Kidney (tissue), 13 donors: ENCODE measurements at regions not wholly inside any gene's neighbourhood (a gene's known extent, or its start where the extent isn't known, plus 50 kb on each side); places are given as distances from the start of the nearest gene placed in this dataset.

Source experiments
- DNase-seq, 5 donors: peaks; one replicate each; pipeline ENCODE4 v3.0.0-alpha.2; 2013 to 2020
- FAIRE-seq: peaks from 2 replicates; lab custom pipeline; 2012; peaks lifted over from hg19 to GRCh38; lab: Jason Lieb, UNC
- H3K27ac ChIP-seq, 2 donors: one replicate each; pipeline ENCODE4 v1.7.0; 2013; ENCODE audit warnings: low read depth in 2 of 2, low read length in 2 of 2, inconsistent platforms in 1 of 2
- H3K27me3 ChIP-seq: one replicate; pipeline ENCODE4 v1.7.1; 2013; ENCODE audit warnings: low read length, inconsistent platforms; ENCODE audit not compliant: control insufficient read depth, insufficient read depth
- H3K36me3 ChIP-seq, 3 donors: one replicate each; pipeline versions ENCODE4 v1.7.0 to v1.7.1; 2013; ENCODE audit warnings: low read length in 3 of 3, control low read depth in 1 of 3, inconsistent platforms in 1 of 3; ENCODE audit not compliant: insufficient read depth in 3 of 3, control insufficient read depth in 2 of 3
- H3K4me1 ChIP-seq, 3 donors: one replicate each; pipeline versions ENCODE4 v1.7.0 to v1.7.1; 2013; ENCODE audit warnings: low read length in 3 of 3, inconsistent platforms in 1 of 3, low read depth in 1 of 3; ENCODE audit not compliant: control insufficient read depth in 2 of 3, insufficient read depth in 2 of 3
- H3K4me3 ChIP-seq, 3 donors: one replicate each; pipeline versions ENCODE4 v1.7.0 to v1.8.1; 2013; ENCODE audit warnings: low read length in 3 of 3, control low read depth in 1 of 3, inconsistent platforms in 1 of 3
- H3K9ac ChIP-seq, 3 donors: one replicate each; pipeline versions ENCODE4 v1.7.0 to v1.7.1; 2013; ENCODE audit warnings: low read length in 3 of 3, control low read depth in 1 of 3, inconsistent platforms in 1 of 3
- H3K9me3 ChIP-seq, 3 donors: one replicate each; pipeline versions ENCODE4 v1.7.0 to v1.7.1; 2013; ENCODE audit warnings: low read length in 3 of 3, control low read depth in 1 of 3, inconsistent platforms in 1 of 3; ENCODE audit not compliant: control insufficient read depth in 2 of 3, insufficient read depth in 1 of 3
- CTCF ChIP-seq: IDR thresholded peaks from 3 replicates; pipeline ENCODE4 v1.5.1; 2012; ENCODE audit warnings: mild to moderate bottlenecking, moderate library complexity, borderline replicate concordance; ENCODE audit not compliant: insufficient read depth; ENCODE audit errors: extremely low read depth
- intact Hi-C: fragments of 100-400 bp; cut with DNase I; formaldehyde crosslinking; loops from one replicate; pipeline ENCODE4 v1.11.1; 2022
- donor health status: control.
- donor health status: control.
- donor health status: control.
- donor health status: control.
- donor health status: control.
- donor health status: DM: yes; HTN: yes; CAD: no.
- donor health status: Normal renal cell carcinoma (clear cell type).

DNA sequence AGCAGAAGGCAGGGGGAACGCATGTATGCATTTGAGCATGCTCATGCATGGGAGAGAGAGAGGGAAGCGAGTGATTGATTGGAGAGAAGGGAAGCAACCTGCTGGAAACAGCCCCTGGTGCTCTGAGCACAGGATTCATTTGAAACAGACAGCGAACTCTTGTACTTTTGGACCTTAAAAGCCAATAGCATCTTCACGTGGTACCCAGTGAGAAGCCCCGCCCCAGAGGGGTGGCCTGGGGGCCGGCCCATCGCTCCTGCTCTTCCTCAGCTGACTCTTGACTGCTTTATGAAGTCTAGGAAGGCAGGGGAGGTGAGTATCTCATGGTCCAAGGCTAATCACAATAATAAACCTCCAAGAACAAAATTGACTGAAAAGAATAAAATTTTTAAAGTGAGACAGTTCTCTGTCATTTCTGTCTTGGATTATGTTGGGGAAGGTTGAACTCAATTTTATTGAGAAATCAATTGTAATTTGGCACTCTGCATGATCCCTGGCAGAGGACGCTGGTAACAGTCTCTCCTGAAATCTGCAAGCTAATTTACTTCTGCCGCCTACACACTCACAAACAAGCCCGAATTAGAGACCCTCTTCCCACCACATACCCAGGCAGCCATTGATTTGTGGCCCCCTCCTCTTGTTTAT, 168.2 kb upstream of the PPARGC1A start:
- no peaks in the 10 kb centered on the region for H3K27me3 ChIP-seq
- H3K9me3 ChIP-seq, result no peaks in the 10 kb centered on the region
- H3K36me3 ChIP-seq, result no peaks in the 10 kb centered on the region
- intact Hi-C loops, result no loop called here
- H3K4me1 ChIP-seq, result no peaks in the 10 kb centered on the region
- DNase-seq (no peak), FAIRE-seq (no peak)
- no peak overlapping the region for H3K27ac ChIP-seq
- no peak overlapping the region for H3K4me3 ChIP-seq
- TF ChIP-seq CTCF, result no peak
- no peak overlapping the region for H3K9ac ChIP-seq

GRCh38 chr4:24056289-24056688, 166.4 kb upstream of the PPARGC1A start:
- FAIRE-seq (no peak), DNase-seq (no peak)
- Histone ChIP-seq H3K36me3 (no peaks in the 10 kb centered on the region), H3K9me3 (no peaks in the 10 kb centered on the region), H3K4me1 (no peaks in the 10 kb centered on the region), H3K4me3 (peak overlapping the region in 1 of 3 donors; percentile 33), H3K27me3 (no peaks in the 10 kb centered on the region), H3K9ac (peak overlapping the region in 1 of 3 donors; percentile 37), H3K27ac (peak overlapping the region; percentile 24 to 58)
- intact Hi-C loops, result no loop called here
- TF ChIP-seq CTCF, result no peak

DNA sequence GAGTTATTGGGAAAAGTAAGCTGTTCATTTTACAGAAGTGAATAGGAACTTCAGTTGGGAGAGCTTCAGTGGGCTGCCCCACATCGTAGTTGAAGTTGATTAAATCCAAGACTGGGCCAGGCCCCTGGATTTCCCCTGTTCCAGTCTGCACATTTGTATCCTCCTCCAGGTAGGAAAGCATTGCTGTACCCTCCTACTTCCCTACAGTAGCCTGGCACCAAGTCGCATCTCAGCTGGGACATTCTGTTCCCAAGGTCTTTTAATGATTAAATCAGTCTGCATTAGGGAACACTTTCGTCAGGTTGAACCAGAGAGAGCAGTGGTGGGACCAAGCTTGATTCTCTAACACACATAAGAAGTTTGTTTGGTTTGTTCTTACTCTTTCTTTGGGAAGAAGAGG, 165.8 kb upstream of the PPARGC1A start:
- Histone ChIP-seq H3K9ac (peak overlapping the region in 1 of 3 donors; percentile 37), H3K9me3 (no peaks in the 10 kb centered on the region), H3K27ac (peak overlapping the region; percentile 24 to 71), H3K36me3 (no peaks in the 10 kb centered on the region), H3K27me3 (no peaks in the 10 kb centered on the region), H3K4me3 (peak overlapping the region in 1 of 3 donors; percentile 33), H3K4me1 (no peaks in the 10 kb centered on the region)
- DNase-seq (peak in 3 of 5 donors; percentile 23 to 72 (median 39)), FAIRE-seq (peak; percentile 44)
- no peak for TF ChIP-seq CTCF
- intact Hi-C loops, result no loop called here

DNA sequence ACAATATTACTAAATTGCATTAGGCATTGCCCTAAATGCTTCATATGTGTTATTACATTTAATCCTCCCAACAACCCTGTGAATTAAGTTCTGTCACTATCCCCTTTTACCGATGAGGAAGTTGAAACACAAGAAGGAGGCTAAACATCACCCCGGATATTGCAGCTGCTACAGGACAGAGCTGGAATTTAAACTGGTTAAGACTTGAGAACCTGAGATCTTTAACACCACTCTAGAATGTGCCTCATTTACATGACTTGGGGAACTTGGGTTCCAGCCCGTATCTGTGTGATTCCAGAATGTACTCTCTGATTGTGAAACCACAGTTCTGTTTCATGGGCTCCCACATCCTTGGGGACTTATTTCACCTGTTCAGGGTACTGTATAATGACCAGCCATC, 165.1 kb upstream of the PPARGC1A start:
- Histone ChIP-seq H3K4me1 (no peaks in the 10 kb centered on the region), H3K27ac (peak overlapping the region; percentile 24 to 71)
- no peak for TF ChIP-seq CTCF

More for the DNA sequence above, 165.1 kb upstream of the PPARGC1A start:
- no peak for FAIRE-seq
- intact Hi-C loops, result no loop called here
- DNase-seq, result no peak
- H3K9me3 ChIP-seq, result no peaks in the 10 kb centered on the region
- H3K4me3 ChIP-seq, result no peak overlapping the region
- H3K9ac ChIP-seq, result no peak overlapping the region
- no peaks in the 10 kb centered on the region for H3K27me3 ChIP-seq
- no peaks in the 10 kb centered on the region for H3K36me3 ChIP-seq
